K562 (cell line): ENCODE measurements at regions not wholly inside any gene's neighbourhood (a gene's known extent, or its start where the extent isn't known, plus 50 kb on each side); places are given as distances from the start of the nearest gene placed in this dataset.

Experiments used
- CEBPZ ChIP-seq: fragments of 150-350 bp; IDR thresholded peaks from 2 replicates; pipeline ENCODE4 v1.6.1; 2014; ENCODE audit warnings: low read depth, mild to moderate bottlenecking, low read length, borderline replicate concordance
- FIP1L1 ChIP-seq: fragments of 200-400 bp; formaldehyde crosslinking; IDR thresholded peaks from 2 replicates; pipeline ENCODE4 v1.6.1; 2018; ENCODE audit warnings: mild to moderate bottlenecking, low read depth, low read length; ENCODE audit not compliant: poor library complexity, severe bottlenecking
- FOXJ3 ChIP-seq: sonication (generic); formaldehyde crosslinking; IDR thresholded peaks from 2 replicates; pipeline ENCODE4 v1.4.0; 2020; ENCODE audit warnings: mild to moderate bottlenecking, missing genetic modification reagents
- FOXK1 ChIP-seq: sonication (generic); formaldehyde crosslinking; IDR thresholded peaks from 2 replicates; pipeline ENCODE4 v1.8.0; 2022; ENCODE audit warnings: missing genetic modification reagents, mild to moderate bottlenecking, borderline replicate concordance
- FOXK2 ChIP-seq, 2 experiments: fragments of 450-650 bp; IDR thresholded peaks in 1 of 2; conservative IDR thresholded peaks in 1 of 2; 2 replicates each; pipeline ENCODE4 v1.6.1; 2016; ENCODE audit warnings: low read depth in 2 of 2, mild to moderate bottlenecking in 1 of 2
- HDAC6 ChIP-seq: IDR thresholded peaks from 2 replicates; pipeline ENCODE4 v1.6.1; 2012; ENCODE audit warnings: low read depth, mild to moderate bottlenecking, control low read depth, inconsistent platforms, low read length, moderate library complexity
- HNRNPL ChIP-seq: fragments of 200-400 bp; formaldehyde crosslinking; IDR thresholded peaks from 2 replicates; pipeline ENCODE4 v1.6.1; 2017; ENCODE audit warnings: low read depth, mild to moderate bottlenecking, low read length
- IRF2 ChIP-seq: sonication (generic); formaldehyde crosslinking; IDR thresholded peaks from 2 replicates; pipeline ENCODE4 v1.8.1; 2022; ENCODE audit warnings: mild to moderate bottlenecking, missing genetic modification reagents
- PREB ChIP-seq: sonication (generic); formaldehyde crosslinking; IDR thresholded peaks from 2 replicates; pipeline ENCODE4 v1.8.1; 2023; ENCODE audit warnings: mild to moderate bottlenecking, missing genetic modification reagents
- RBFOX2 ChIP-seq: fragments of 200-400 bp; formaldehyde crosslinking; IDR thresholded peaks from 2 replicates; pipeline ENCODE4 v1.6.1; 2017; ENCODE audit warnings: low read depth, mild to moderate bottlenecking, low read length, moderate library complexity
- THAP7 ChIP-seq: fragments of 250-450 bp; sonication (Bioruptor Pico); IDR thresholded peaks from 2 replicates; pipeline ENCODE4 v1.5.0; 2021
- ZNF124 ChIP-seq: sonication (generic); formaldehyde crosslinking; IDR thresholded peaks from 2 replicates; pipeline ENCODE4 v1.8.1; 2022; ENCODE audit warnings: missing genetic modification reagents
- TF ChIP-seq, protein P1 (sequence below), 3 experiments: IDR thresholded peaks in 2 of 3; conservative IDR thresholded peaks in 1 of 3; 2 replicates each; pipeline ENCODE4 v1.5.1; 2011 to 2012; ENCODE audit warnings: low read length in 3 of 3, mild to moderate bottlenecking in 3 of 3, control low read depth in 2 of 3, improper control_type of control experiment in 1 of 3, inconsistent platforms in 1 of 3, low read depth in 1 of 3, mixed read lengths in 1 of 3, moderate library complexity in 1 of 3; ENCODE audit not compliant: insufficient read depth in 2 of 3

DNA sequence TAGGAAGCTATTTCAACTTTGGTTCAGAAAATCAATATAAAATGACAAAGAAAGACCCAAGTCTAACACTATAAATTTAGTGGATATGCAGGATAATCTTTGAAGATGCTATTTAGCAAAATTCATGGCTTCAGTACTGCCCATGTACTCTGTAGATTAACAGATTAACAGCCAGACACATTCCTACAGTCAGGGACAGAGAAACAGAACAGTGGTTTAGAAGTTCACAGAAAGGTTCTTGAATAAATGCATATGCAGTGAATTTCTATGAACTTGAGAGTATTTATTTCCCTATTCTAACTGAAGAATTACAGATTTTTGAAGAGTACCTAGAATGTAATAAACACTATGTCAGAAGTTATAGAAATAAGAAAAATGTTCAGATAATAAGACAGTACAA is 222.8 kb downstream of the KLF12 start:
- TF ChIP-seq, protein P1, sequence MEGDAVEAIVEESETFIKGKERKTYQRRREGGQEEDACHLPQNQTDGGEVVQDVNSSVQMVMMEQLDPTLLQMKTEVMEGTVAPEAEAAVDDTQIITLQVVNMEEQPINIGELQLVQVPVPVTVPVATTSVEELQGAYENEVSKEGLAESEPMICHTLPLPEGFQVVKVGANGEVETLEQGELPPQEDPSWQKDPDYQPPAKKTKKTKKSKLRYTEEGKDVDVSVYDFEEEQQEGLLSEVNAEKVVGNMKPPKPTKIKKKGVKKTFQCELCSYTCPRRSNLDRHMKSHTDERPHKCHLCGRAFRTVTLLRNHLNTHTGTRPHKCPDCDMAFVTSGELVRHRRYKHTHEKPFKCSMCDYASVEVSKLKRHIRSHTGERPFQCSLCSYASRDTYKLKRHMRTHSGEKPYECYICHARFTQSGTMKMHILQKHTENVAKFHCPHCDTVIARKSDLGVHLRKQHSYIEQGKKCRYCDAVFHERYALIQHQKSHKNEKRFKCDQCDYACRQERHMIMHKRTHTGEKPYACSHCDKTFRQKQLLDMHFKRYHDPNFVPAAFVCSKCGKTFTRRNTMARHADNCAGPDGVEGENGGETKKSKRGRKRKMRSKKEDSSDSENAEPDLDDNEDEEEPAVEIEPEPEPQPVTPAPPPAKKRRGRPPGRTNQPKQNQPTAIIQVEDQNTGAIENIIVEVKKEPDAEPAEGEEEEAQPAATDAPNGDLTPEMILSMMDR (IDR thresholded peaks at IDR 0.05 in 2 of 3, conservative IDR thresholded peaks at IDR 0.05 in 1 of 3; ENCODE audit: insufficient read depth in 2 of 3, low read depth in 1 of 3, low read length in 3 of 3) = no peak
- no peak for TF ChIP-seq HDAC6
- TF ChIP-seq HNRNPL = no peak
- no peak for TF ChIP-seq FIP1L1
- TF ChIP-seq FOXK2 (conservative IDR thresholded peaks at IDR 0.05 in 1 of 2, IDR thresholded peaks at IDR 0.05 in 1 of 2; ENCODE audit: low read depth in 2 of 2) = no peak
- TF ChIP-seq RBFOX2 = no peak
- TF ChIP-seq FOXJ3 (CRISPR knock-in tag) = no peak
- no peak for TF ChIP-seq FOXK1 (CRISPR knock-in tag)
- TF ChIP-seq ZNF124 (CRISPR knock-in tag) = no peak
- TF ChIP-seq THAP7 (CRISPR knock-in tag) = no peak
- TF ChIP-seq IRF2 (CRISPR knock-in tag) = no peak
- no peak for TF ChIP-seq PREB (CRISPR knock-in tag)
- TF ChIP-seq CEBPZ = no peak
